NT2/D1 (cell line): ENCODE measurements at regions not wholly inside any gene's neighbourhood (a gene's known extent, or its start where the extent isn't known, plus 50 kb on each side); places are given as distances from the start of the nearest gene placed in this dataset.

Source experiments
- DNase-seq: peaks from one replicate; pipeline ENCODE4 v3.0.0-alpha.2; 2011; ENCODE audit warnings: low read depth, low spot score
- H3K27me3 ChIP-seq: 2 replicates; pipeline ENCODE4 v1.6.0; 2011; ENCODE audit warnings: mild to moderate bottlenecking; ENCODE audit not compliant: insufficient read length, insufficient read depth
- H3K36me3 ChIP-seq: 2 replicates; pipeline ENCODE4 v1.6.1; 2011; ENCODE audit warnings: mild to moderate bottlenecking, low read length, mixed read lengths; ENCODE audit not compliant: insufficient read depth, insufficient read length
- H3K4me1 ChIP-seq: 2 replicates; pipeline ENCODE4 v1.5.1; 2011; ENCODE audit not compliant: insufficient read depth, insufficient read length
- H3K4me3 ChIP-seq: 2 replicates; pipeline ENCODE4 v1.5.1; 2011; ENCODE audit warnings: low read depth; ENCODE audit not compliant: insufficient read length
- H3K9ac ChIP-seq: 2 replicates; pipeline ENCODE4 v1.6.0; 2011; ENCODE audit warnings: low read depth; ENCODE audit not compliant: insufficient read length
- H3K9me3 ChIP-seq: 2 replicates; pipeline ENCODE4 v1.5.1; 2011; ENCODE audit warnings: mild to moderate bottlenecking, low read length; ENCODE audit not compliant: insufficient read depth
- SUZ12 ChIP-seq: IDR thresholded peaks from 2 replicates; pipeline ENCODE4 v1.6.1; 2011; ENCODE audit not compliant: insufficient read length, insufficient read depth; ENCODE audit errors: extremely low read depth
- YY1 ChIP-seq: IDR thresholded peaks from 2 replicates; pipeline ENCODE4 v1.6.1; 2011; ENCODE audit not compliant: insufficient read length, insufficient read depth
- ZNF274 ChIP-seq: IDR thresholded peaks from 2 replicates; pipeline ENCODE4 v1.6.1; 2011; ENCODE audit warnings: mild to moderate bottlenecking, low read depth, low read length

- no peak overlapping the region for H3K4me3 ChIP-seq
- no peak for TF ChIP-seq YY1
- TF ChIP-seq SUZ12, result no peak
- no peak for TF ChIP-seq ZNF274
- no peaks in the 10 kb centered on the region for H3K27me3 ChIP-seq
- H3K9ac ChIP-seq, result no peak overlapping the region
- no peaks in the 10 kb centered on the region for H3K4me1 ChIP-seq
- no peak for DNase-seq
- no peaks in the 10 kb centered on the region for H3K36me3 ChIP-seq
- H3K9me3 ChIP-seq, result no peaks in the 10 kb centered on the region
Measured at GRCh38 chr6:23478312-23478711, 647.7 kb upstream of the NRSN1 start.

- Histone ChIP-seq H3K36me3 (no peaks in the 10 kb centered on the region), H3K9me3 (no peaks in the 10 kb centered on the region), H3K9ac (no peak overlapping the region), H3K4me1 (no peaks in the 10 kb centered on the region), H3K4me3 (no peak overlapping the region), H3K27me3 (no peaks in the 10 kb centered on the region)
- no peak for TF ChIP-seq ZNF274
- TF ChIP-seq SUZ12, result no peak
- no peak for TF ChIP-seq YY1
- no peak for DNase-seq
Measured at GRCh38 chr6:23483896-23484295, 642.1 kb upstream of the NRSN1 start.

GRCh38 chr6:23494367-23494766 lies 631.6 kb upstream of the NRSN1 start:
- Histone ChIP-seq H3K9me3 (no peaks in the 10 kb centered on the region), H3K4me1 (no peaks in the 10 kb centered on the region), H3K9ac (no peak overlapping the region), H3K27me3 (no peaks in the 10 kb centered on the region), H3K4me3 (no peak overlapping the region), H3K36me3 (no peaks in the 10 kb centered on the region)
- no peak for TF ChIP-seq YY1
- TF ChIP-seq SUZ12, result no peak
- no peak for TF ChIP-seq ZNF274
- no peak for DNase-seq

- H3K4me1 ChIP-seq, result no peaks in the 10 kb centered on the region
- no peaks in the 10 kb centered on the region for H3K36me3 ChIP-seq
- H3K9me3 ChIP-seq, result no peaks in the 10 kb centered on the region
- TF ChIP-seq ZNF274 (no peak), YY1 (no peak), SUZ12 (no peak)
- no peak overlapping the region for H3K4me3 ChIP-seq
- no peak overlapping the region for H3K9ac ChIP-seq
- H3K27me3 ChIP-seq, result no peaks in the 10 kb centered on the region
- DNase-seq, result no peak
Measured at GRCh38 chr6:23498013-23498412, 628.0 kb upstream of the NRSN1 start.

GRCh38 chr6:23499549-23499948 lies 626.5 kb upstream of the NRSN1 start:
- DNase-seq, result no peak
- TF ChIP-seq SUZ12 (no peak), YY1 (no peak)
- no peaks in the 10 kb centered on the region for H3K36me3 ChIP-seq

GRCh38 chr6:23503173-23503572 lies 622.8 kb upstream of the NRSN1 start:
- no peak overlapping the region for H3K9ac ChIP-seq
- no peaks in the 10 kb centered on the region for H3K36me3 ChIP-seq
- H3K4me1 ChIP-seq, result no peaks in the 10 kb centered on the region
- H3K27me3 ChIP-seq, result no peaks in the 10 kb centered on the region
- no peaks in the 10 kb centered on the region for H3K9me3 ChIP-seq
- no peak for DNase-seq
- H3K4me3 ChIP-seq, result no peak overlapping the region
- TF ChIP-seq ZNF274 (no peak), YY1 (no peak), SUZ12 (no peak)

More at GRCh38 chr6:23499549-23499948, 626.5 kb upstream of the NRSN1 start:
- H3K4me1 ChIP-seq, result no peaks in the 10 kb centered on the region
- no peaks in the 10 kb centered on the region for H3K9me3 ChIP-seq
- H3K27me3 ChIP-seq, result no peaks in the 10 kb centered on the region
- no peak overlapping the region for H3K9ac ChIP-seq
- H3K4me3 ChIP-seq, result no peak overlapping the region

GRCh38 chr6:23505026-23505425 lies 621.0 kb upstream of the NRSN1 start:
- H3K9ac ChIP-seq, result no peak overlapping the region
- TF ChIP-seq YY1, result no peak
- no peak for TF ChIP-seq ZNF274
- no peak for TF ChIP-seq SUZ12
- no peak overlapping the region for H3K4me3 ChIP-seq
- no peaks in the 10 kb centered on the region for H3K27me3 ChIP-seq
- DNase-seq, result no peak
- no peaks in the 10 kb centered on the region for H3K36me3 ChIP-seq
- H3K9me3 ChIP-seq, result no peaks in the 10 kb centered on the region
- H3K4me1 ChIP-seq, result no peaks in the 10 kb centered on the region

- Histone ChIP-seq H3K27me3 (no peaks in the 10 kb centered on the region), H3K9ac (no peak overlapping the region), H3K36me3 (no peaks in the 10 kb centered on the region), H3K4me1 (no peaks in the 10 kb centered on the region), H3K9me3 (no peaks in the 10 kb centered on the region), H3K4me3 (no peak overlapping the region)
- no peak for DNase-seq
- TF ChIP-seq YY1 (no peak), ZNF274 (no peak), SUZ12 (no peak)
Measured at GRCh38 chr6:23510778-23511510, 615.1 kb upstream of the NRSN1 start.
